ENCODE measurements at regions not wholly inside any gene's neighbourhood (a gene's known extent, or its start where the extent isn't known, plus 50 kb on each side); places are given as distances from the start of the nearest gene placed in this dataset.

- Mint-ChIP-seq H3K4me3 (no peak overlapping the region), H3K9me3 (peaks cover 8% of the 10 kb centered on the region), H3K27me3 (peaks cover 12% of the 10 kb centered on the region), H3K36me3 (peaks cover 6% of the 10 kb centered on the region), H3K27ac (no peak overlapping the region), H3K4me1 (no peaks in the 10 kb centered on the region)
- ATAC-seq = no peak
Observed at GRCh38 chr1:193325771-193326170, 139.4 kb upstream of the B3GALT2 start.

GRCh38 chr1:193325042-193325441 is 138.6 kb upstream of the B3GALT2 start:
- H3K9me3 Mint-ChIP-seq = peaks cover 6% of the 10 kb centered on the region
- peaks cover 8% of the 10 kb centered on the region for H3K27me3 Mint-ChIP-seq
- no peak overlapping the region for H3K27ac Mint-ChIP-seq
- no peak for ATAC-seq
- H3K36me3 Mint-ChIP-seq = peaks cover 4% of the 10 kb centered on the region
- H3K4me3 Mint-ChIP-seq = no peak overlapping the region
- H3K4me1 Mint-ChIP-seq = no peaks in the 10 kb centered on the region

- Mint-ChIP-seq H3K27me3 (no peaks in the 10 kb centered on the region), H3K4me1 (no peaks in the 10 kb centered on the region), H3K36me3 (no peaks in the 10 kb centered on the region), H3K27ac (no peak overlapping the region), H3K9me3 (peaks cover 3% of the 10 kb centered on the region), H3K4me3 (no peak overlapping the region)
- ATAC-seq = no peak
Observed at GRCh38 chr1:193322211-193322610, 135.8 kb upstream of the B3GALT2 start.

- Mint-ChIP-seq H3K27me3 (no peaks in the 10 kb centered on the region), H3K9me3 (peaks cover 3% of the 10 kb centered on the region), H3K27ac (no peak overlapping the region), H3K4me3 (no peak overlapping the region), H3K36me3 (no peaks in the 10 kb centered on the region), H3K4me1 (no peaks in the 10 kb centered on the region)
- no peak for ATAC-seq
Observed at GRCh38 chr1:193321242-193321840, 134.9 kb upstream of the B3GALT2 start.

GRCh38 chr1:193320270-193320669 is 133.9 kb upstream of the B3GALT2 start:
- no peak overlapping the region for H3K27ac Mint-ChIP-seq
- no peak for ATAC-seq
- H3K9me3 Mint-ChIP-seq = peaks cover 3% of the 10 kb centered on the region
- H3K4me1 Mint-ChIP-seq = no peaks in the 10 kb centered on the region
- no peak overlapping the region for H3K4me3 Mint-ChIP-seq
- no peaks in the 10 kb centered on the region for H3K27me3 Mint-ChIP-seq
- no peaks in the 10 kb centered on the region for H3K36me3 Mint-ChIP-seq

GRCh38 chr1:193318347-193318746 is 131.9 kb upstream of the B3GALT2 start:
- H3K36me3 Mint-ChIP-seq = no peaks in the 10 kb centered on the region
- no peaks in the 10 kb centered on the region for H3K4me1 Mint-ChIP-seq
- H3K27me3 Mint-ChIP-seq = no peaks in the 10 kb centered on the region
- no peak for ATAC-seq
- no peak overlapping the region for H3K4me3 Mint-ChIP-seq
- H3K27ac Mint-ChIP-seq = no peak overlapping the region
- peaks cover 3% of the 10 kb centered on the region for H3K9me3 Mint-ChIP-seq

- no peaks in the 10 kb centered on the region for H3K36me3 Mint-ChIP-seq
- H3K4me3 Mint-ChIP-seq = no peak overlapping the region
Observed at GRCh38 chr1:193313354-193314140, 127.1 kb upstream of the B3GALT2 start.

GRCh38 chr1:193312432-193312831 is 126.0 kb upstream of the B3GALT2 start:
- Mint-ChIP-seq H3K4me1 (no peaks in the 10 kb centered on the region), H3K27ac (no peak overlapping the region), H3K27me3 (peaks cover 6% of the 10 kb centered on the region), H3K36me3 (no peaks in the 10 kb centered on the region), H3K9me3 (no peaks in the 10 kb centered on the region), H3K4me3 (no peak overlapping the region)
- no peak for ATAC-seq

More at GRCh38 chr1:193313354-193314140, 127.1 kb upstream of the B3GALT2 start:
- Mint-ChIP-seq H3K9me3 (peaks cover 3% of the 10 kb centered on the region), H3K27me3 (peaks cover 6% of the 10 kb centered on the region), H3K27ac (no peak overlapping the region), H3K4me1 (no peaks in the 10 kb centered on the region)
- ATAC-seq = no peak

- no peak overlapping the region for H3K4me3 Mint-ChIP-seq
- no peak overlapping the region for H3K27ac Mint-ChIP-seq
- no peaks in the 10 kb centered on the region for H3K36me3 Mint-ChIP-seq
- no peaks in the 10 kb centered on the region for H3K4me1 Mint-ChIP-seq
- H3K9me3 Mint-ChIP-seq = no peaks in the 10 kb centered on the region
- peaks cover 6% of the 10 kb centered on the region for H3K27me3 Mint-ChIP-seq
- ATAC-seq = no peak
Observed at GRCh38 chr1:193311226-193311948, 125.0 kb upstream of the B3GALT2 start.

GRCh38 chr1:193310564-193310963 is 124.2 kb upstream of the B3GALT2 start:
- Mint-ChIP-seq H3K27ac (no peak overlapping the region), H3K9me3 (no peaks in the 10 kb centered on the region), H3K4me3 (no peak overlapping the region), H3K27me3 (peaks cover 6% of the 10 kb centered on the region), H3K4me1 (no peaks in the 10 kb centered on the region), H3K36me3 (no peaks in the 10 kb centered on the region)
- no peak for ATAC-seq

- H3K9me3 Mint-ChIP-seq = no peaks in the 10 kb centered on the region
- no peak overlapping the region for H3K27ac Mint-ChIP-seq
- no peaks in the 10 kb centered on the region for H3K4me1 Mint-ChIP-seq
- no peak overlapping the region for H3K4me3 Mint-ChIP-seq
- no peaks in the 10 kb centered on the region for H3K36me3 Mint-ChIP-seq
- peaks cover 6% of the 10 kb centered on the region for H3K27me3 Mint-ChIP-seq
- ATAC-seq = no peak
Observed at GRCh38 chr1:193309936-193310475, 123.6 kb upstream of the B3GALT2 start.

GRCh38 chr1:193308438-193308837 is 122.0 kb upstream of the B3GALT2 start:
- Mint-ChIP-seq H3K36me3 (no peaks in the 10 kb centered on the region), H3K9me3 (no peaks in the 10 kb centered on the region), H3K27me3 (peaks cover 6% of the 10 kb centered on the region), H3K27ac (no peak overlapping the region), H3K4me1 (no peaks in the 10 kb centered on the region), H3K4me3 (no peak overlapping the region)
- no peak for ATAC-seq

GRCh38 chr1:193306430-193306829 is 120.0 kb upstream of the B3GALT2 start:
- H3K36me3 Mint-ChIP-seq = no peaks in the 10 kb centered on the region
- peaks cover 4% of the 10 kb centered on the region for H3K4me1 Mint-ChIP-seq
- no peak overlapping the region for H3K27ac Mint-ChIP-seq
- H3K9me3 Mint-ChIP-seq = no peaks in the 10 kb centered on the region
- peaks cover 8% of the 10 kb centered on the region for H3K27me3 Mint-ChIP-seq
- no peak for ATAC-seq
- no peak overlapping the region for H3K4me3 Mint-ChIP-seq

All from stimulated activated memory B cell treated with anti-CD40 and anti-IgM and Interleukin-4, amounts not matched to agents 10 μg/mL and 1 μg/mL and 100 μg/mL, for 72 hours (primary cell).